SKM-1 (cell line): ENCODE measurements at regions not wholly inside any gene's neighbourhood (a gene's known extent, or its start where the extent isn't known, plus 50 kb on each side); places are given as distances from the start of the nearest gene placed in this dataset.
"Not testable (repeated sequence)": the region's sequence is repeated elsewhere in the genome, so short reads cannot be mapped to it uniquely, and the experiment has no call there.

Experiments
- DNase-seq: peaks from one replicate; lab custom pipeline; 2025; ENCODE audit not compliant: unreplicated experiment; lab: John Stamatoyannopoulos, UW

DNA sequence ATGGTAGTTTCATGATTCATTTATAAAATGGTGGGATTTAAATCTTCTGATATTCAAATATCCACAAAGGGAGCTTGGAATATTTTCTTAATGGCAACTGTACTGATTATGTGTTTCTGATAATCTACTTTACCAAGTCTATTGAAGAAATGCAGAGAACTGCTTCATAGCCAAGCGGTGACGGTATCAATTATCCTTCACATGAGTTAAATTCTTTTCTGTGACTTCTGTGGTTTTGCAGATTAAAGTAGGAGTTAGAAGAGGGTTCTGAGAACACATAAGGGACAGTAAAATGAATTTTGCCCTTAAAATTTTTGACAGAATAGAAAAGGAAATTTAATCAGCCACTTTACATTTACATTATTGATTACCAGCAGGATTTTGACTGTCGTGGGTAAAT is 563.2 kb downstream of the GBE1 start:
- no peak for DNase-seq

DNA sequence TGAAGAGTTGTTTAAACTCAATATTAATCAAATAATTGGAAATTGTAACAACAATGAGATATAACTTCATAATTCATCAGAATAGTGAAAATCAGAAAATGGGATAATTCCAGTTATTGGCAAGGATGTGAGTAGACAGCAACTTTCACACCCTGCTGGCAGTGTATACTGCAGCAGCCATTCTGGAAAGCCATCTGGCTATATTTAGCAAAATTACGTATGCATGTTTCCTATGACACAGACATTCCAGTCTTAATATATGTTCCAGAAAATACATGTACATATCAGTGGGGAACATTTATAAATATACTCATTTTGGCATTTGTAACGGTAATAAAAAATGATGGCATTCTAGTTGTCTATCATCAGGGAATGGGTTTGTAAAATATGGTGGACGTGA is 564.1 kb downstream of the GBE1 start:
- no peak for DNase-seq

DNA sequence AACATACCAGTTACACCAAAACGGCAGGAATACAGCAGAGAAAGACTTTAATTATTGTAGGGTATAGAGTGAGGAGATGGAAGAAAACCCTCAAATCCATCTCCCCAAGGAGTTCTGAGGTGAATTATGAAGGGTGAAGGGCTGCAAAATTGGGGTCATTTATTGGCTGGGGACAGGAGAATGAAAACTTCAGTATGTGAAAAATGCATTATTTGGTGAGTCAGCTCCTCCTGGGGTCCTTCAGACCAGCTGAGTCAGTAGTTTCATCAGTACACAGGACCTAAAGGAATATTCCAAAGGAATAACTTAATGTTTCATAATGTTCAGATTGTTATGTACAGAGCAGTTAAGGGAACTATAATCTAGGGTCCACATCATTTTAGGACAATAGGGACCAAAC is 566.0 kb downstream of the GBE1 start:
- no peak for DNase-seq

DNA sequence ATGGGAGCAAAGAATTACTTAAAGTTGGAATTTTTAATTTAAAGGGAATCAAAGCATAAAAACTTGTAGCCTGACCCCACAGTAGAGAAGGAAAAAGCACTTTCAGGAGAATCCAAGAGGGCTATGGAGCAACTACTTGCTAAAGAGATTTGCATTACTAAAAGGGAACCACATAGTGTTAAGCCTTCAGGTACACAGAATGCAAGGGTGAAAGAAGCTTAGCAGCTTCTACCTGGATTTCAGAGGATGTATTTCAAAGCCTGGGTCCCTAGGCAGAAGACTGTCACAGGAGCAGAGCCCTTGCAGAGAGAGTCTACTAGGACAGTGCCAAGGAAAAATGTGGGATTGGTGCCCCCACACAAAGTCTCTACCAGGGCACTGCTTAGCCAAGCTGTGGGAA is 575.0 kb downstream of the GBE1 start:
- no peak for DNase-seq

DNA sequence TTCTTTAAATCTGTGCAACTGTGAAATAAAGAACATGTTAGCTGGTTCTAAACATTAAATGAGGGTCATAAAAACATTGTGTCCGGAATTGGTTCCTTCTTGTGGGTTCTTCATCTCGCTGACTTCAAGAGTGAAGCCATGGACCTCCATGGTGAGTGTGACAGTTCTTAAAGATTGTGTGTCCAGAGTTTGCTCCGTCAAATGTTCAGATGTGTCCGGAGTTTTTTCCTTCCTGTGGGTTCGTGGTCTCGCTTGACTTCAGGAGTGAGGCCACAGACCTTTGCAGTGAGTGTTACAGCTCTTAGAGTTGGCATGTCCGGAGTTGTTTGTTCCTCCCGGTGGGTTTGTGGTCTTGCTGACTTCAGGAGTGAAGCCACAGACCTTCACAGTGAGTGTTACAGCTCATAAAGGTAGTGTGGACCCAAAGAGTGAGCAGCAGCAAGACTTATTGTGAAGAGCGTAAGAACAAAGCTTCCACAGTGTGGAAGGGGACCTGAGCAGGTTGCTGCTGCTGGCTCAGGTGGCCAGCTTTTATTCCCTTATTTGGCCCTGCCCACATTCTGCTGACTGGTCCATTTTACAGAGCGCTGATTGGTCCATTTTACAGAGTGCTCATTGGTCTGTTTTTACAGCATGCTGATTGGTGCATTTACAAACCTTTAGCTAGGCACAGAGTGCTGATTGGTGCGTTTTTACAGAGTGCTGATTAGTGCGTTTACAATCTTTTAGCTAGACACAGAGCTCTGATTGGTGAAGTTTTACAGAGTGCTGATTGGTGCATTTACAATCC is 579.2 kb downstream of the GBE1 start:
- not testable (repeated sequence) for DNase-seq

DNA sequence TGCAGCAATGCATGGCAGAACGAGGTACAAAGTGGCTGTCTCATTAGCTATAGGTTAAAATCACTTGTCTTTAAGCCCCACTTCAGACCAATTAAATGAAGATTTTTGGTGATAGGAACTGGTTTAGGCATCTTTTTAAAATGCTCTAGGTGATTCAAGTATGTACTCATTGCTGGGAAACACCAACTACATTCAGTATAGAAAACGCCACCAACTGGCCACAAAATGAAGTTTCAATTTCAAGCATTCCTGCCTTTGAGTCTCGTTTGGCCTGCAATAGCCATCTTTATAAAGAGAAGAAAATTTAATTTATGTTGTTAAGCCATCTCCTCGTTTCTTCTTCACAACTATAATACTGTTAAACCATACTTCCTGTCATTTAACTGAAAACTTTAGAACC is 587.9 kb downstream of the GBE1 start:
- DNase-seq = no peak

DNA sequence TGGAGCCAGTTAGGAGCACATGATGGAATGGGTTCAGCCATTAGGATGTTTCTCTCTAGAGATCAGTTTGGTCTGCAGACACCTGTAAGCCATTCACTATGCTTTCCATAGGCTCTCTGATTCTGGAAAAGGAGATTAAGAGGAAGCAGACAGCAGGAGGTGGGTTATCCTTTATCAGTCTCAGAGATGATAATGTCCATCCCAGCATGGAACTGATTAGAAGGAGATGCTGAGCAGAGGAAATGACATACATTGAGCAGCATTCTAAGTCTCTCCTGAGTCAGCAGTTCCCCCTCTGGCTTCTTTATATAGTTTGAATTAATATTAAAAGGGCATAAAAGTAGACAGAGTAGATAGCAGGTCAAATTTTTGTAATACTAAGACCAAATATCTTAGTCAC is 591.1 kb downstream of the GBE1 start:
- DNase-seq = no peak

DNA sequence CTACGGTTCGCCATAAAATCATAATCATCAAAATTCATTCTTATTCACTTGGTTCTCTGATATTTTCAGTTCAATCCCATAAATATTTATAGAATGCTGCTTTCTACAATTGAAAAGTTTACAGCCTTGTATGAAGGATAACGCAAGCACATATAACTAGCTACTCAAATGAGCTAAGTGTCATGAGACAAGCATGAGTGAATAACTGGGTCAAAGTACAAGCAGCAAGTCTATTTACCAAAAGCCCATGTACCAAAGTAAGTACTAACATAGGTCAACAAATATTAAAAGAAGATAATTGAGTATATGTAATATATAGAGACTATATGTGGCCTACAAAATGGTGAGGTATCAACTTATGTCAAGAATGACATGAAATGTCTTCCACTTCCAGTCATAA is 596.6 kb downstream of the GBE1 start:
- no peak for DNase-seq

DNA sequence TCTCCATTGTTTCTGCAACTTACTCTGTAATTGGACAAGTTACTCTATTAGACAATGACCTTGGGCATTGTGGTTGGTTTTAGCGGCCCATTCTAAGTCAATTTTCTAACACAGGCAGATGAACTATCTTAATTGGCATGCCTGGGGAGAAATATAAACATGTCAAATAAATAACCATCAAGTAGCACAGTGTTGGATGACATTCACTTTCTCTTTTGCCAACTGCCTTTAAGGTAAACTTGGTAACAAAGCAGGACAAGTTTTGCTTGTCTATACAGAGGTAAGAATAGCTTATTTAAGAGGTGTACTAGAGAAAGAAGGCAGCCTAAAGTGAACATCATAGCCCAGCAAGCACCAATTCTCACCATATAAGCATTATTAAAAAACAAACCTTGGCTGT is 599.6 kb downstream of the GBE1 start:
- DNase-seq = no peak

DNA sequence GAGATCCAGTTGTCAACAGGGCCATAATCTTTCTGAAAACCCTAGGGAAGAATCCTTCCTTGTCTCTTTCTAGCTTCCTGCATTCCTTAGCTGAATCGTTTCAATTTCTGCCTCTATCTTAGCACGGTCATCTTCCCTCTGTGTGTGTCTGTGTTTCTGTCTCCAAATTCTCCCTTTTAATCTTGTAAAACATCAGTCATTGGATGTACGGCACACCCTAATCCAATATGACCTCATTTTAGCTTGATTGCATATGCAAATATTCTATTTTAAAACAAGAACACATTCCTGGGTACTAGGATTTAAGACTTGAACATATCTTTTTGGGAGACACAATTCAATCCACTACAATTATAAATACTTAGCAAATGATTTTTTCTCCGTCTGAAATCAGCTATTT is 600.3 kb downstream of the GBE1 start:
- no peak for DNase-seq

DNA sequence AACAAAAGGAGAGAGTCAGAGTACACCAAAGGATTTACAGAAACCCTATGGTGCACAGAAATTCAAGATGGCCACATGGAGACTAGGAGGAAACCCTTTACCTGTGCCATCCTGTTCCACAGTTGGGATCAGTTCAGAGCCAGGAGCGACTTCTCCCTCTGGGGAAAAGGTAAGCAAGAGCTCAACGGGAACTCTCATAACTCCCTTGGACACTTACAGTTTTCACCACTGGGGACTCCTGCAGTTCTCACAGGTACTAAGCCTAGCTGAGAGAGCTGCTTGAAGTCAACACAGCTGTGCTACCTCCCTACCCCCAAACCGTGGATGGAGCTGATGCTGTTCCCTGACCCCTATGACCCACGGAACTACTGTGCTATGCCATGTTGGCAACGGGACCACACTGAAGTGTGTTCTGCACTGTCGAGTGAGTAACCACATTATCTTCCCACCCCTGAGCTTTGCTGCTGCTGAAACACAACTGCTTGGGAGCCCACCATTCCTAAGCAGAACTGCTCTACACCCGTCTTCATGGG is 606.8 kb downstream of the GBE1 start:
- DNase-seq = no peak

DNA sequence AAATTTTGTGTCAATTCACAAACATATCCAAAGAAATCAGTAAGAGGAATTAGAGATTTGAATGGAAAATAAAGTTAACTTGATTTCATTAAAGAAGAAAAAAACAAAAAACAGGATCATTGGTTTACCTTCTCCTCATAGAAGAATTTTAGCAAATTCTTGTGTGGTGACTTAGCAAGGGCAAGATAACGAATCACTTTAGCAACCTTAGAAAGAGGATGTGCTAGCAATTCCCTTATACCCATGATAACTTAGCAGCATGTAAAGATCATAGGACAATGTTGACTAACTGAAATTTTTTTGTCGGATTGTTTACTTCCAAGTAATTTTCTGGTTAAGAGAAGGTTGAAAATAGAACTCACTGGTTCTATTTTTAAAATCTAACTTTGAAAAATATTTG is 609.3 kb downstream of the GBE1 start:
- no peak for DNase-seq

DNA sequence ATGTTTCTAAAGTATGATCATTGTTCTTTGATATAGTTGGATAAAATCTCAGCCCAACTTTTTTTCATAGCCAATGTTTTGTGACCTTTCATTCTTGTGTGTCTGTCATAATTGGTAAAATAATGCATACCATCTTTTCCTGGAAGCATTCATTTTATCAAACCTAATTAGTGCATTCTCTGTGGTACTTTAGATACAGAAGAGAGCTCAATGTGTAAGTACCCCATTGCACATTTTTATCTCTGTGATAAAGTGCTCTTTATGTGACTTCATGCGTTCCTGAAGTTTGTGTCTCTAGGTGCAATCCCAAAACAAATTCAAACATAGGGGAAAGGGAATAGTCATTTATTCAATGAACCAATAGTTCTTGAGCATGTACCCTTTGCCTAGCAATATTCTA is 628.5 kb downstream of the GBE1 start:
- DNase-seq = no peak

DNA sequence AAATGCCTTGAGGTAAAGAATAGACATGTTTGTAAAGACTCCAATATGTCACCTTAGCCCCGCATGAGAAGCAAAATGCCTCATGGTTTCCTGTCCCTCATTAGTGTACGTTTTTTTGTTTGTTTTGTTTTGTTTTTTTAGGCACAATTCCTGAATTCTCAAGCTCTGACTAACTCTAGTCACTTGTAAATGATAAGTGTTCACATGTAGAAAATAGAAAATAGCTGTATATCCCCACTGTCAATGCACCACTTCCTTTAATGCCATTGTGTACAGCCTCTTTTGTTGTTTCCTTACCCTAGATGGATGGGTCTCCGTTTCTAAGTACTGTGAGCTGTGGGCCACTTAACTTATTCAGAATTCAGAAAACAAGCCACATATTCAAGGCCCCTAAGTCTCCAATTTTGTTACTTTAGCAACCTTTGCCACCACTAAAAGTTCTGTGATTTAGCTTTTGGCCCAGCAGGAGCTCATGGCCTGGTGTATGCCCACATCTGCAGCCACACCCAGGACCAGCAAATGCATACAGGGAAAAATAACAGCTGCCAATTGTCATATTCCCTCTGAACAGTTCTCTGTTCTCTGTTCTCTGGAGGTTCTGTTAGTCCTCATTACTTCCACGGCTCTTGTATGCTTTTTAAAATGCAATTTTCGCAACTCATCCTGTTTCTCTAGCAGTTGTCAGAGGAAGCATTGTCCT is 655.5 kb downstream of the GBE1 start:
- DNase-seq = no peak

DNA sequence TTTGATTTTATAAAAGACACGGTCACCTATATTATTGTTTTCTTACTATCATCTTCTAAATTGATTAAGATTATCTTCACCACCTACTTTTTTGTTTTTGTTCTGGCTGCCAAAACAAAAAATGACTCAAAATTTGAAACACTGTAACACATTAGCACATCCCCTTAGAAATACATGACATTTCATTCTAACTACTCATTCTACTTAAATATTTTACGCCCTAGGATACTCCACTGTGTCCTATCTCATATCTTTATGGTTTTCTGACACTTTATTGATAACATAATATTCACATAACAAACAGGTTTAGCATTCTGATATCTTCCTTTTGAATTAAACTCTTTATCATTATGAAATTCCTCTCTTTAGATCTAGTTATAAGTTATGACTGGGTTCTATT is 656.2 kb downstream of the GBE1 start:
- no peak for DNase-seq

DNA sequence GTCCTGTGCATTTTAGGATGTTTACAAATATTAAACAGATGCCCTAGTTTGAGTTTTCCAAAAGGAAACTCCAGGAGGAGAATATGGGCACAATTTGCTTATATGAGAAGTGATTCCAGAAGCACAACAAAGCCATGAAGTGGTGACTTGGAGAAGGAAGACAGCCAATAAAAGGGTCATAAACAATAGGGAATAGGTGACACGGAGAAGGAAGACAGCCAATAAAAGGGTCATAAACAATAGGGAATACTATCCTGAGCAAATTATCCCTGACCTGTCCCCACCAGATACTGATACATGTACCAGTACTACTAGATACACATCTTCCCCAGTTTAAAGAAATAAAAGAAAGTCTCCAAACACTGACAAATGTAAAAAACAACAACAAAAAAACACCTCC is 663.6 kb downstream of the GBE1 start:
- no peak for DNase-seq

DNA sequence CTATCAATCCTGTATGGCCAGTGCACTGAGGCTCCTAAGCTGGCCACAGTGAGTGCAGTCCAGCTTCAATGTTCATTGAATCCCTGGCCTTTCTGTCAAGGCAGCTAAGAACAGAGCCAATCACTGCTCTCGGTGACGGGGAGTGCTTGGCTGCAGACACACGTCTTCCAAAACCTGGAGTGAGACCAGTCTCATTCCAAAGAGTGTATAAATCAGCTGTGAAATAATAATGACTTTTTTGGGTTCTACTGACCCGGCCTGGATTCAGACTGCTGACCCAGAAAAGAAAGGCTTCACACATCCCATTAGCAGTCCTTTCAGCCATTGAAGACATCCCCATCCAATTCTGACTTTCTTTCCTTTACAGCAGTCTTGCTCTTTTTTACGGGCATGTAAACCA is 665.5 kb downstream of the GBE1 start:
- no peak for DNase-seq

DNA sequence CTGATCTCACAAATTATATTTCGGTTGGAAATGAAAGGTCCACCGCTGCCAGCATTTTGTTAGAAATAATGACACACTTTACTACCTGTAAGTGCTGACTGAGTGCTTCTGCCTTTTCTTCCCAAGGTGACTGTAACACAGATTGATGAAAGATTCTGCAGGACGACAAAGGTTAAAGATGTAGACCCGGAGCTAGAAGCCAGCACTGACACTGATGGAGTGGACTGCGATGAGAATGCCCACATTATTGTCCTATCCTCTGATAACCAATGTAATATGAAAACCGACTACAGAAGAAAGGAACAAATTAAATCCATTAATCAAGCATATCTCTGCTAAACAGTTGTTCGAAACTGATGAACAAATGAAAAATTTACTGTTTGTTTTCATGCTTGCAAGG is 666.5 kb downstream of the GBE1 start:
- no peak for DNase-seq

DNA sequence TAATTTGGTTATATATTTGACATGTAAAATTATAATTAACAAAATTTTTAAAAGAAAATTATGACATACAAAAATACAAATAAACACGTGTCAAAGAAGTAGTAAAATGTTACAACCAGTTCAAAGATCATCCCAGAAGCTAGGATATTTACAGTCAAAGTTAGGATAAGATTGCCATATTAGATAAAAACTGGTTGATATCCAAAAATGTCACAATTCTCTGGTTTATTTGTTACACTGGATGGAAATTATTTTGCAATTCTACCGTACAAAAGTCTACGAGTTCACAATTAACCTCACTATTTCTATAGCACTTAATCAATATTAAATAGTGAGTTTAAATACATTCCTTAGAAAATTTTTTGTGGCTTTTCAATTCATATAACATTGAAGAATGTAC is 673.8 kb downstream of the GBE1 start:
- DNase-seq = no peak

DNA sequence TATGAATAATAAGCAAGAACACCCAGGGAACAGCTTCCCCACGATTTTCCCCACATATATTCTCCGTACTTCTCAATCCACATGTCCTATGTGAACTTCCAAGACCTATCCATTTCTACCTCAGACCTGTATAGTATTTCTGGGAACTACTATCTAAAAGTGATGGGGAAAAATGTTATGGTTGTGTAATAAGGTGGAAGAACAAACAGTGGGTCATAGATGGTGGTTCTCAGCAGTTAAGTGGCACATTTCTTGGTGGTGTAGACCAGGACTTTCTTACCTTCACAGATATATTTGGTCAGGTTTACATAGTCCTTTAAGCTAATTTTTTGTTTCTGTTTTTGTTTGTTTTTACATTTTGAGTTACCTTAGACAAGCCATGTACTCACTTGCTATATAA is 675.1 kb downstream of the GBE1 start:
- no peak for DNase-seq

DNA sequence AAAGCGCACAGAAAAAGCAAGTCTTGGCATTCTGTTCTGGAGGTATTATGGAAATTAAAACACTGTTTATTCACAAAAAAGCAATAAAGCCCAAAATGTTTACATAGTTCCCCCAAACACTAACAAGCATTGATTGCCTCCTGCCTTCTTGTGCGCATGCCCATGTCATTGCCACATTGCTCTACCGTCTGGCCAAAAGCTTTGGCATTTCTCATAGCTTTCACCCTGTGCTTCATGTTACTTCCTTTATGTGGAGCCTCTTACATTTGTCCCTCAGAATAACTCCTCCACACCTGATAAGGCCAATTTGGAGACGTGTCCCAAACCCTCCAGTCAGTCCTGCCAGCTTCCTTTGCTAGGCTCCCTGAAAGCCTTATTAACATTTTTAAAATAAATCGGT is 680.8 kb downstream of the GBE1 start:
- no peak for DNase-seq

DNA sequence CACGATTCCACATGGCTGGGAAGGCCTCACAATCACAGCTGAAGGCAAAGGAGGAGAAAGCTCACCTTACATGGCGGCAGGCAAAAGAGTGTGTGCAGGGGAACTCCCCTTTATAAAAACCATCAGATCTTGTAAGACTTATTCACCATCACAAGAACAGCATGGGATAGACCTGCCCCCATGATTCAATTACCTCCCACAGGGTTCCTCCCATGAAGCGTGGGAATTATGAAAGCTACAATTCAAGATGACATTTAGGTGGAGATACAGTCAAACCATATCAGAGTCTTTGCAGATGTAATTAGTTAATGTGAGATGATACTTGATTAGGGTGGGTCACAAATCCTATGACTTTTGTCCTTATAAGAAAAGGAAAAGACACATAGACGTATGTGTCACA is 688.9 kb downstream of the GBE1 start:
- no peak for DNase-seq

DNA sequence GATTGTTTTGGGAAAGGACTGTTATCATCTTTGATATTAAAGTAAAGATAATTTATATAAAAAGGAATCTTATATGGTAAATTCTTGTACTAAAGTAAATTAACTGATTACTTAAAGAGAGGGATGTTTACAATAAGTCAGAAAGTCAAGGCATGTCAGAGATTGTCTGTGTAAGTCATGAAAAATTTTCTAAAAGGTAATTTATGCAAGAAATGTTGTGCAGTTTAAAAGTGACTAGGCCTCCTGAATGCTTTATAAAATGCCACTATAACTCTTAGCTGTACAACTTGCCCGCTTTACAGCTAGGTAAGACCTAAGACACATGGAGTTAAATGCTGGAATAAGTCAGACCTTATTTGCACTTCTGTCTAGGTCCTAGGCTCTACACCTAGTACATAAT is 692.9 kb downstream of the GBE1 start:
- no peak for DNase-seq
